ENCODE measurements at regions not wholly inside any gene's neighbourhood (a gene's known extent, or its start where the extent isn't known, plus 50 kb on each side); places are given as distances from the start of the nearest gene placed in this dataset.
"Not testable (repeated sequence)": the region's sequence is repeated elsewhere in the genome, so short reads cannot be mapped to it uniquely, and the experiment has no call there.

GRCh38 chr15:94856267-94856854 lies 625.0 kb downstream of the MCTP2 start:
- H3K4me3 ChIP-seq (ENCODE audit: low read depth, low read length) = no peak overlapping the region
- TF ChIP-seq CTCF (IDR thresholded peaks at IDR 0.05; ENCODE audit: low read depth, low read length) = no peak

- no peak for TF ChIP-seq CTCF (IDR thresholded peaks at IDR 0.05; ENCODE audit: low read depth, low read length)
- no peak overlapping the region for H3K4me3 ChIP-seq (ENCODE audit: low read depth, low read length)
Observed at GRCh38 chr15:94857466-94857865, 626.1 kb downstream of the MCTP2 start.

GRCh38 chr15:94858011-94858410 lies 626.6 kb downstream of the MCTP2 start:
- no peak for TF ChIP-seq CTCF (IDR thresholded peaks at IDR 0.05; ENCODE audit: low read depth, low read length)
- no peak overlapping the region for H3K4me3 ChIP-seq (ENCODE audit: low read depth, low read length)

GRCh38 chr15:94858449-94858848 lies 627.1 kb downstream of the MCTP2 start:
- TF ChIP-seq CTCF (IDR thresholded peaks at IDR 0.05; ENCODE audit: low read depth, low read length) = no peak
- no peak overlapping the region for H3K4me3 ChIP-seq (ENCODE audit: low read depth, low read length)

- H3K4me3 ChIP-seq (ENCODE audit: low read depth, low read length) = no peak overlapping the region
- no peak for TF ChIP-seq CTCF (IDR thresholded peaks at IDR 0.05; ENCODE audit: low read depth, low read length)
Observed at GRCh38 chr15:94858920-94859319, 627.6 kb downstream of the MCTP2 start.

- H3K4me3 ChIP-seq (ENCODE audit: low read depth, low read length) = no peak overlapping the region
- no peak for TF ChIP-seq CTCF (IDR thresholded peaks at IDR 0.05; ENCODE audit: low read depth, low read length)
Observed at GRCh38 chr15:94864600-94864999, 633.2 kb downstream of the MCTP2 start.

- H3K4me3 ChIP-seq (ENCODE audit: low read depth, low read length) = not testable (repeated sequence)
Observed at GRCh38 chr15:94868265-94868664, 636.9 kb downstream of the MCTP2 start.

GRCh38 chr15:94875550-94875949 lies 644.2 kb downstream of the MCTP2 start:
- no peak for TF ChIP-seq CTCF (IDR thresholded peaks at IDR 0.05; ENCODE audit: low read depth, low read length)
- no peak overlapping the region for H3K4me3 ChIP-seq (ENCODE audit: low read depth, low read length)
